HG02798 (cell line): ENCODE measurements at regions not wholly inside any gene's neighbourhood (a gene's known extent, or its start where the extent isn't known, plus 50 kb on each side); places are given as distances from the start of the nearest gene placed in this dataset.

Experiments
- ATAC-seq: cut with Tn5 transposase; IDR thresholded peaks from one replicate; pipeline ENCODE4 v1.9.1; 2021; ENCODE audit warnings: mild to moderate bottlenecking; ENCODE audit not compliant: unreplicated experiment, poor library complexity

DNA sequence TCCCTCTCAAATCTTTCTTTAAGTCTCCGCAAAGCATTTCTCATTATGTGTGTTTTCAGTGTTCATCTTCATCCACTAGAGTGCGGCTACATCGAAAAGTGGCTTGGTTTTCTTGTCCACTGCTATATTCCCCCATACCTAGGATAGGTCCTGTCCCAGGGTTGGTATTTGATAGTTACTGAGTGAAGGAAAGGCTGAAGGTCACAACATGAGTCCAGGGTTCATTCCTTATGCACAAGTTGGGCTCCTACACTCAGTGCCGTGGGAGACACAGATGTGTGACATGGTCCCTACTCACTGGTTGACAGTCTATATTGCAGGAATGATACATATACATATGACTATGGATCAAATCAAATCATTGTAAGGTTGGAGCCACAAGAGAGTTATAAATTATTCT lies 55.4 kb upstream of the RELL1 start:
- no peak for ATAC-seq

DNA sequence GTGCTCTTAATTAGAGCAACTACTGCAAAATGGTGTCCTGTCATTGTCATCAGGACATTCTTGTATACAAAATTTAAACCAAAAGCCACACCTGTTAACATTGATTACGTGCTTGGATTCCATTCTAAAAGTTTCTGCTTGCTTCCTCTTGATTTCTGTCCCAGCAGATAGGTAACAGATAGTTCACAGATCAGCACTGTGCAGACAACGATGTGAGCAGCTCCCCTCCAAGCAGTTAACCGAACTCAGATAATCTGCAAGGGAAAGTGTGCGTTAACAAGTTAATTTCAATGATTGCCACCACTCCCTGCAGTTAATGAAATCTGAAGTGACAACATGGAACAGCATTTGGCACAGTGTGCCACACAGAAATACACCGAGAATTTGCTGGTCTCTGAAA lies 54.4 kb upstream of the RELL1 start:
- no peak for ATAC-seq

GRCh38 chr4:37737466-37737865 lies 51.3 kb upstream of the RELL1 start:
- ATAC-seq: no peak
